Stomach (tissue), 8 donors: ENCODE measurements at regions not wholly inside any gene's neighbourhood (a gene's known extent, or its start where the extent isn't known, plus 50 kb on each side); places are given as distances from the start of the nearest gene placed in this dataset.

Experiments
- DNase-seq, 2 donors: peaks; one replicate each; pipeline versions ENCODE4 v3.0.0 to v3.0.0-alpha.2; 2013 to 2019
- H3K27ac ChIP-seq, 5 donors: fragments of 200-600 bp in 4 of 5; sonication (generic) in 4 of 5; one replicate each; pipeline ENCODE4 v1.5.1; 2013 to 2019; ENCODE audit warnings: mild to moderate bottlenecking in 1 of 5, moderate library complexity in 1 of 5
- H3K27me3 ChIP-seq, 3 donors: fragments of 200-600 bp; sonication (generic); one replicate each; pipeline ENCODE4 v1.5.1; 2017 to 2019; ENCODE audit warnings: mixed run types in 1 of 3
- H3K36me3 ChIP-seq, 4 donors: fragments of 200-600 bp; sonication (generic); 1 replicate in 3 of 4; 2 replicates in 1 of 4; pipeline ENCODE4 v1.5.1; 2016 to 2019
- H3K4me1 ChIP-seq, 4 donors: fragments of 200-600 bp; sonication (generic); one replicate each; pipeline ENCODE4 v1.5.1; 2016 to 2019
- H3K4me3 ChIP-seq, 4 donors: fragments of 200-600 bp; sonication (generic) in 3 of 4; one replicate each; pipeline ENCODE4 v1.5.1; 2016 to 2019; ENCODE audit warnings: mild to moderate bottlenecking in 1 of 4
- H3K9me3 ChIP-seq, 4 donors: fragments of 200-600 bp; sonication (generic); one replicate each; pipeline ENCODE4 v1.5.1; 2016 to 2019
- CTCF ChIP-seq, 7 experiments: fragments of 450-650 bp in 4 of 7; fragments of 200-600 bp in 3 of 7; sonication (generic) in 3 of 7; IDR thresholded peaks; one replicate each; pipeline ENCODE4 v1.5.1; 2016 to 2019; ENCODE audit warnings: antibody characterized with exemption in 7 of 7, control low read depth in 2 of 7, mild to moderate bottlenecking in 1 of 7
- EP300 ChIP-seq: sonication (generic); formaldehyde crosslinking; IDR thresholded peaks from one replicate; pipeline ENCODE4 v1.6.1; 2017; ENCODE audit warnings: antibody characterized with exemption
- POLR2A ChIP-seq, 4 donors: fragments of 450-650 bp; IDR thresholded peaks; one replicate each; pipeline ENCODE4 v1.6.1; 2016; ENCODE audit warnings: antibody characterized with exemption in 4 of 4, control low read depth in 2 of 4, mild to moderate bottlenecking in 1 of 4, moderate library complexity in 1 of 4
- POLR2AphosphoS5 ChIP-seq, 3 donors: sonication (generic); formaldehyde crosslinking; IDR thresholded peaks; one replicate each; pipeline ENCODE4 v1.6.1; 2016; ENCODE audit warnings: antibody characterized with exemption in 3 of 3
- WGBS, 5 donors: extraction: QIAGEN DNeasy Blood & Tissue Kit in 3 of 5; methylation state at CpG; one replicate each; pipeline versions ENCODE4 v1.1.5 to v1.1.7; 2013 to 2018; 5-methylcytosine and 5-hydroxymethylcytosine counted together
- intact Hi-C: fragments of 100-400 bp; cut with DNase I; formaldehyde crosslinking; loops from one replicate; pipeline ENCODE4 v1.15.1; 2023; ENCODE audit warnings: low total_unique reads
- donor health status: healthy with polysubstance abuse.
- donor health status: Bipolar disorder and iron deficiency.
- donor health status: healthy.

GRCh38 chr3:127373441-127374085 is 85.7 kb upstream of the PRR20G start:
- no peak for TF ChIP-seq POLR2AphosphoS5 (IDR thresholded peaks at IDR 0.05)
- TF ChIP-seq EP300, result no peak
- no peak for TF ChIP-seq CTCF (IDR thresholded peaks at IDR 0.05)
- TF ChIP-seq POLR2A (IDR thresholded peaks at IDR 0.05), result no peak
- intact Hi-C loops, result no loop called here
- peaks cover 0 to 9% (median 4%) of the 10 kb centered on the region in 4 donors for H3K9me3 ChIP-seq
- H3K36me3 ChIP-seq, result no peaks in the 10 kb centered on the region
- peaks cover 0 to 52% (median 3%) of the 10 kb centered on the region in 3 donors for H3K27me3 ChIP-seq
- H3K27ac ChIP-seq, result no peak overlapping the region
- H3K4me1 ChIP-seq, result no peaks in the 10 kb centered on the region
- H3K4me3 ChIP-seq, result no peak overlapping the region
- DNase-seq, result peak in 1 of 2 donors; percentile 29
- 45 to 65% (median 63%) methylated on average over 9 of the region's 9 CpGs for WGBS, 5 donors

- TF ChIP-seq POLR2AphosphoS5 (IDR thresholded peaks at IDR 0.05) (no peak), EP300 (no peak), CTCF (IDR thresholded peaks at IDR 0.05) (no peak), POLR2A (IDR thresholded peaks at IDR 0.05) (no peak)
- 55 to 78% (median 66%) methylated on average over 6 of the region's 6 CpGs for whole genome bisulfite sequencing, 5 donors
Measured at GRCh38 chr3:127371846-127372245, 84.0 kb upstream of the PRR20G start.

GRCh38 chr3:127371334-127371733 is 83.5 kb upstream of the PRR20G start:
- no peaks in the 10 kb centered on the region for H3K36me3 ChIP-seq
- intact Hi-C loops, result no loop called here
- TF ChIP-seq POLR2A (IDR thresholded peaks at IDR 0.05) (no peak), POLR2AphosphoS5 (IDR thresholded peaks at IDR 0.05) (no peak), CTCF (IDR thresholded peaks at IDR 0.05) (no peak), EP300 (no peak)
- peaks cover 0 to 5% (median 3%) of the 10 kb centered on the region in 4 donors for H3K9me3 ChIP-seq
- DNase-seq, result no peak
- no peaks in the 10 kb centered on the region for H3K4me1 ChIP-seq
- no peak overlapping the region for H3K4me3 ChIP-seq
- H3K27me3 ChIP-seq, result peaks cover 0 to 73% (median 3%) of the 10 kb centered on the region in 3 donors
- no peak overlapping the region for H3K27ac ChIP-seq
- WGBS, 5 donors, result 66 to 76% (median 69%) methylated on average over 10 of the region's 10 CpGs

More at GRCh38 chr3:127371846-127372245, 84.0 kb upstream of the PRR20G start:
- Histone ChIP-seq H3K27me3 (peaks cover 0 to 68% (median 3%) of the 10 kb centered on the region in 3 donors), H3K4me3 (no peak overlapping the region), H3K9me3 (peaks cover 0 to 9% (median 4%) of the 10 kb centered on the region in 4 donors), H3K27ac (no peak overlapping the region), H3K4me1 (no peaks in the 10 kb centered on the region), H3K36me3 (no peaks in the 10 kb centered on the region)
- no peak for DNase-seq
- intact Hi-C loops, result no loop called here

- intact Hi-C loops, result no loop called here
Measured at GRCh38 chr3:127370906-127371305, 83.1 kb upstream of the PRR20G start.

More at GRCh38 chr3:127370906-127371305, 83.1 kb upstream of the PRR20G start:
- no peaks in the 10 kb centered on the region for H3K36me3 ChIP-seq
- H3K4me1 ChIP-seq, result no peaks in the 10 kb centered on the region
- peaks cover 0 to 1% (median under 1%) of the 10 kb centered on the region in 4 donors for H3K9me3 ChIP-seq
- no peak for DNase-seq
- peaks cover 0 to 76% (median 5%) of the 10 kb centered on the region in 3 donors for H3K27me3 ChIP-seq
- TF ChIP-seq EP300 (no peak), POLR2AphosphoS5 (IDR thresholded peaks at IDR 0.05) (no peak), CTCF (IDR thresholded peaks at IDR 0.05) (no peak), POLR2A (IDR thresholded peaks at IDR 0.05) (no peak)
- 34 to 50% (median 44%) methylated on average over 8 to 9 of the region's 9 CpGs for WGBS, 5 donors
- no peak overlapping the region for H3K4me3 ChIP-seq
- H3K27ac ChIP-seq, result no peak overlapping the region
